ENCODE measurements at regions not wholly inside any gene's neighbourhood (a gene's known extent, or its start where the extent isn't known, plus 50 kb on each side); places are given as distances from the start of the nearest gene placed in this dataset.
"Not testable (repeated sequence)": the region's sequence is repeated elsewhere in the genome, so short reads cannot be mapped to it uniquely, and the experiment has no call there.

GRCh38 chr6:14582749-14583148, 465.2 kb downstream of the CD83 start:
- in situ Hi-C loops (cut with HindIII; ENCODE audit: low sequenced_read_pairs): no loop called here

DNA sequence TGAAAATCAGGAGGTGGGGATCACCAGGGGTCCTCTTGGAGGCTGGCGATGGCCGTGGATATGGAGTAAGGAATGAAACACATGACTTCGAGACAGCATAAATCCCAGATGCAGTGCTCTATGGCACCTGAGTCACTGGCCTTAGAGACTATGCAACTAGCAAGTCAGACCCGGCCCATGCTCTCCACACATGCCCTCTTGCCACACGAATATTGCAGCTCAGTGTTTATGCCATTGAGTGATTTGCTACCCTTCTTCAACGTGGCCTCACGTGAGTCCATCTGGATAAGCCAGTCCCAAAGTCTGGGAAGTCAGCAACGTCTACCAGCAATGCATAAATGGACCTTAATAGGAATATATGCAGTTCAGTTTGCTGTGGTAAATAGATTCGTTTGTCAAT, 466.3 kb downstream of the CD83 start:
- in situ Hi-C loops (cut with HindIII; ENCODE audit: low sequenced_read_pairs): no loop called here

DNA sequence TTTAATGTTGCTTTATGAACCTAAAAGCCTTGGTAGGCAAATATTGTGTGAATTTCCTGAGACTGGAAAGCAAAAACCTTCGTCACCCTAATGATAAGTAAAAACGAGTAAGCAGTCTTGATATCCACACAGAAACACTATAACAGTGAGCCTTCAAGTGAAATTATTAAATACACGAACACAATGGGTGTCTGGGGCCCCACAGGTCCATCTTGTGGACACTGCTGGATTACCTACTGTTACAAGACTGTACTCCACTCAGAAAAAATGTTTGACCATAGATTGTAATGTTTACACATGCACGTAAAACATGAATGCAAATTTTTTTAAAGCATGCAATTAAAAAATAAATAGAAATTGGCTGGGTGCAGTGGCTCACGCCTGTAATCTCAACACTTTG, 466.9 kb downstream of the CD83 start:
- in situ Hi-C loops (cut with HindIII; ENCODE audit: low sequenced_read_pairs): no loop called here

DNA sequence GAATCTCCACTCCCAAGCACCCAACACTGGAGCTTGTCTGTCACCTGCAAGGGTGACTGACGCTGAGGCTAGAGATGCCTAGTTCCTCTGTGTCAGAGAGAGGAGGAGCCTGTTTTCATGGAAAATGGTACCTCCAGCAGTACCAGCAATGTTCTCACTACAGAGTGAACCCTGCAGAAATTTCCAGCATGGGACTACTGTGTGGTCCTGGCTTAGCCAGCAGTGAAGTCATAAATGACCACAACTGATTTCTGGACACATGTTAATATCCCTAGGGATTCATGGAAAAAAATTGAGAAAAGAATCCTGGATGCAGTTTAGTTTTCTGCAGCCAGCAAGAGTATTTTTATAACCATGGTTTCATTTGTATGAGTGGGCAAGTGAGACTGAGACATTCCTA, 468.1 kb downstream of the CD83 start:
- in situ Hi-C loops (cut with HindIII; ENCODE audit: low sequenced_read_pairs): no loop called here

DNA sequence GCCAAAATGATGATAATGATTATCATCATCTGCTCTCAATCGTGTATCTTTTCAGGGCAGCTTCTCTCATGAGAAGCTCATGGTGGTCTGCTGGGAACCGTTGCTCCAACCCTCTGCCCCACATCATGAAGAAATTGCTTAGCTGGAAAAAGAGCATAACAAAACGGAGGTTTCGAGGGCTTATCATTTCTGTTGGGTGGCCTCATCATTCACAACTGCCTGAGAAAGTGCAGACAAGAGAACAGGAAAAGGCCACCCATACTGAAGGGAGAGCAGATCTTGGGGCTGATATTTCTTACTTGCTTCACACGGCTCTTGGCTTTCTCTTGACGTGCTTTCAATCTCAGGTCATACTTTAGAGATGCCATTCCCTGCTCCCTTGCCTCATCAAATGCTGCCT, 471.6 kb downstream of the CD83 start:
- in situ Hi-C loops (cut with HindIII; ENCODE audit: low sequenced_read_pairs): no loop called here

GRCh38 chr6:14590586-14590985, 473.0 kb downstream of the CD83 start:
- in situ Hi-C loops (cut with HindIII; ENCODE audit: low sequenced_read_pairs): no loop called here

DNA sequence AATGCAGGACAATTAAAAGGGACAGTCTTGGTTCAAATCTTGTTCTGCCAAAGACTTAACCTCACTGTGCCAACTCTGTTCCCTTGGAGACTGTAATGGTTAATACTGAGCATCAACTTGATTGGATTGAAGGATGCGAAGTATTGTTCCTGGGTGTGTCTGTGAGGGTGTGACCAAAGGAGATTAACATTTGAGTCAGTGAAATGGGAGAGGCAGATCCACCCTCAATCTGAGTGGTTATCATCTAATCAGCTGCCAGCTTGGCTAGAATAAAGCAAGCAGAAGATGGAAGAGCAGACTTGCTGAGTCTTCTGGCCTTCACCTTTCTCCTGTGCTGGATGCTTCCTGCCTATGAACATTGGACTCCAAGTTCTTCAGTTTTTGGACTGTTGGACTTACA, 474.4 kb downstream of the CD83 start:
- in situ Hi-C loops (cut with HindIII; ENCODE audit: low sequenced_read_pairs): no loop called here

- in situ Hi-C loops (cut with HindIII; ENCODE audit: low sequenced_read_pairs): no loop called here
Observed at GRCh38 chr6:14593286-14593685, 475.7 kb downstream of the CD83 start.

DNA sequence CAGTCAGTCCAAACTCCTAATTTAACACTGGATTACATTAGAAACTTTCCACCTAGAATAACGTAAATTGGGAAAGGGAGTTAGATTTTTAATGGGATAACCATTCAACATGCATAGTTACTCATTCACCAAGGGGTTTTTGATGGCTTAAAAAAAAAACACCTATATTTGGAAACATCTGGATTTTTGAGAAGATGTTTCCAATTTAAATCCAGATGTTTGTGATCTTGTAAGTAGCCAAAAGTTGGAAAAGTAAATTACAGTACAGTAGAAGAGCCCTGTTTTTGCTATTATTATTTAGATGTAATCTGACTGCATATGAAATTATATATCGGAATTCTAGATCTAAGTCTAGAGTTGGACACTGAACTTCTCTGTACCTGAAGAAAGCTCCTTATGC, 478.2 kb downstream of the CD83 start:
- in situ Hi-C loops (cut with HindIII; ENCODE audit: low sequenced_read_pairs): no loop called here

- in situ Hi-C loops (cut with HindIII; ENCODE audit: low sequenced_read_pairs): no loop called here
Observed at GRCh38 chr6:14596410-14596809, 478.8 kb downstream of the CD83 start.

- in situ Hi-C loops (cut with HindIII; ENCODE audit: low sequenced_read_pairs): no loop called here
Observed at GRCh38 chr6:14597090-14597489, 479.5 kb downstream of the CD83 start.

- in situ Hi-C loops (cut with HindIII; ENCODE audit: low sequenced_read_pairs): no loop called here
Observed at GRCh38 chr6:14598017-14598864, 480.7 kb downstream of the CD83 start.

DNA sequence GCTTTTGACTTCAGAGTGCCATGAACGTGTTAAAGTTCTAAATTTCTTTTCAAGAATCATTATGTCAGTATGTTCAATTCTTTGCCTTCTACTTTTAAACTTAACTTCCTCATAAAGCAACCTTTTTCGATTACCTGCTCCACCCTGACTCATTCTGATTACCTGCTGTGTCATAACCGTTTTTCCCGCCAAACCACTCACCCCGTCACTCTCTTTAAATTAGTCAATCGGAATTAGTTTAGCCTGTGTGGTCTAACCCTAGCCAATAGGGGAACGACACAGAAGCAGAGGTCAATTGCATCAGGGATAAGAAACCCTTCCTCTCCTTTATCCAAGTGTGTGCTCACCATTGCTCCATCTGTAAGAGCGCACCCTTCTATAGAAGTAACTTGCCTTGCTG, 482.7 kb downstream of the CD83 start:
- in situ Hi-C loops (cut with HindIII; ENCODE audit: low sequenced_read_pairs): not testable (repeated sequence)

- in situ Hi-C loops (cut with HindIII; ENCODE audit: low sequenced_read_pairs): no loop called here
Observed at GRCh38 chr6:14601490-14601889, 483.9 kb downstream of the CD83 start.

GRCh38 chr6:14606353-14606752, 488.8 kb downstream of the CD83 start:
- in situ Hi-C loops (cut with HindIII; ENCODE audit: low sequenced_read_pairs): no loop called here

DNA sequence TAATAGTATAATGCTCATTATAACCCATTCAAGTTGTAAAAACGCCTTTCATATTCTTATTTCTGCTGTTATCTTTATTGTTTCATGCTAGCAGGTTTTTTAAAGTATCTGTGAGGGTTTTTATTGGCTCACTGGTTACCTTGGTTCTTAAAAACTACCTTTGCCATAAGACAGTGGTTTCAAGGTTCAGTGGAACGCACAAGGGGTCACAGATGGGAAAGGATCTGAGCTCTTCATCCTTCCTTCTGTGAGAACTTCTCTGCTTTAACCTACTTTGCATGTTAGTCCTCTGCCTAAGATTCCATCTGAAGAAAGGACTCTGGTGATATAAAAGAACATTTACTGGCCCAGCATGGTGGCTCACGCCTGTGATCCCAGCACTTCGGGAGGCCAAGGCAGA, 492.6 kb downstream of the CD83 start:
- in situ Hi-C loops (cut with HindIII; ENCODE audit: low sequenced_read_pairs): no loop called here

GRCh38 chr6:14612016-14612980, 494.7 kb downstream of the CD83 start:
- in situ Hi-C loops (cut with HindIII; ENCODE audit: low sequenced_read_pairs): no loop called here

DNA sequence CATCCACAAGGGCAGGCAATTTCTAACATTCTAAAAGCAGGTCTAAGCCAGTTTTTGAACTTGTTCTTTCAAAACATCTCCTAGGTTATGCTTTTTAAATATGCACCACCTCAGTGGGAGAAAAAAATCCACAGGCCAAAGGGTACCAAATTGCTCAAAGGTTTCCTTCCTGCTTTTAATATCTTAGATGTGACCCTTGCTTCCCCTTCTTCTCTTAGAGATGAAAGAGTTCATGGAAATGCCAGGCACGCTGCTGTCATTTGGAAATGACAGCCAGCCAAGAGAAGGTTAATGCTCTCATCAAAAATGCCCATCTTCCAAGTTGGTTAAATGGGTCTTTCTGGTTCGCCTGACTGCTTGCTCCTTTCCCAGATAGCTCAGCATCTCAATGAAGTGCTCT, 497.1 kb downstream of the CD83 start:
- in situ Hi-C loops (cut with HindIII; ENCODE audit: low sequenced_read_pairs): no loop called here

GRCh38 chr6:14616656-14617055, 499.1 kb downstream of the CD83 start:
- in situ Hi-C loops (cut with HindIII; ENCODE audit: low sequenced_read_pairs): no loop called here

DNA sequence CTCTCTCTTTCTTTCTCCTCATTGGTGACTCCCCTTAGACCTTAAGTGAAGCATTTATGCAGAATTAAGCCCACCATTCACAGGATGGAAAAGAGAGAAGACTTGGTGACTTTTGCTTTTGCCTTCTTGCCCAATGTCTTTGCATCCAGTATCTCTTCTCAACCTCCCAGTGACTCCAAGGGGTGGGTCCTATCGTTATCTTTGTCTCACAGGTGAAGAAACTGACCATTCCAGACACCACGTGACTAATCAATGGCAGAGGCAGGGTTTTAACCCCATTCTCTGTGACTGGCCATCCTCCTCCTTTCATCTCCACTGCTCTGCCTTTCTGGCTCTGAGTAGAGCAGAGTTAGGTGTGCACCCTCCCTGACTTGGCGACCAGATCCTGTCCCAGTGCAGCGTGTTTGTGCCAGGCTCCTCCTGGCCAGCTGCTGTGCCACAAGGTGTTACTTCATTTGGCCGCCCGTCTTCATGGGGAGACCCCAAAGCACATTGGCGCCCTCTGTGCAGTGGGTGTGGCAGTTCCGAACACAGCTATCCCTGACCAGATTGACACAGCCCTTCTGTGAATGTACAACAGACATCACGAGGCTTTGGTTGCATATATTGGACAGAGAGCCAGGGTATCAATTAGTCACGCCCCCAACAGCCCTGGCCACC, 501.3 kb downstream of the CD83 start:
- in situ Hi-C loops (cut with HindIII; ENCODE audit: low sequenced_read_pairs): no loop called here

GRCh38 chr6:14619419-14619781, 501.8 kb downstream of the CD83 start:
- in situ Hi-C loops (cut with HindIII; ENCODE audit: low sequenced_read_pairs): no loop called here
